ENCODE measurements at regions not wholly inside any gene's neighbourhood (a gene's known extent, or its start where the extent isn't known, plus 50 kb on each side); places are given as distances from the start of the nearest gene placed in this dataset.
A peak's percentile ranks its signal among the peaks of the same experiment; 100 is the strongest.

DNA sequence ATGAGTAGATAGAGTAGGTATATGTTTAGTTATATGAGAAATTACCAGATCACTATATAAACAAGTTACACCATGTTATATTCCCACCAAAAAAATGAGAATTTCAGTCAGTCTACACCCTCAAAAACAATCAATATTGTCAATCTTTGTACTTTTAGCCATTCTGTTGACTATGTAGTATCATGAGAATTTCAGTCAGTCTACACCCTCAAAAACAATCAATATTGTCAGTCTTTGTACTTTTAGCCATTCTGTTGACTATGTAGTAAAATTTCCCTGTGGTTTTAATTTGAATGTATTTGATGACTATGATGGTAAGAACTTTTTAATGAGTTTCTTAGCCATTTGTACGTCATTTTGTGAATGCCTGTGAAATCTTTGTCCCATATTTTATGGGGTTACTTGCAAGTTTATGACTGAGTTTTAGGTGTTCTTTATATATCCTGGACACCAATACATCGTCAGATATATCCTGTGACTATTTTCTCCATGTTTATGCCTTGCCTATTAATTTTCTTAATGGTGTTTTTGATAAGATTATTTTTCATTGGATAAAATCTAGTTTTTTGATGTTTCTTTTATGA lies 528.4 kb upstream of the SPHKAP start:
- no peak for DNase-seq (ENCODE audit: low read depth, low spot score)

DNA sequence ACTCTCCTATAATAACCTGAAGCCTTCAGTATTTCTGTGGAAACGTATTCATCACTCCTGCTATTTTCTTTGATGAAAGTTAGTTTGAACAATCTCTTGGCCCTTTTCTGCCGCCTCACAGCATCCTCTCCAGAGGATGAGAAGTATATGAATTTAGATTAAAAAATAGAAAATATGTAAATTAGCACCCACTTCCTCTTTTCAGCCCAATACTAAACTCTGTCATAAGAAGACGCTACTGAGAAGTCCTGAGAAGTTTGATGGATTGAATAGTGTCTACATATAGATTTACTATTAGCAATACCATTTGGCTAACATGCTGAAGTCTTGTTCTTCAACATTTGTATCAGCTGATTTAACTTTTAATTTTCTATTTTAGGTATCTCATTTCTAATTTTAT lies 526.4 kb upstream of the SPHKAP start:
- DNase-seq (ENCODE audit: low read depth, low spot score), result no peak

DNA sequence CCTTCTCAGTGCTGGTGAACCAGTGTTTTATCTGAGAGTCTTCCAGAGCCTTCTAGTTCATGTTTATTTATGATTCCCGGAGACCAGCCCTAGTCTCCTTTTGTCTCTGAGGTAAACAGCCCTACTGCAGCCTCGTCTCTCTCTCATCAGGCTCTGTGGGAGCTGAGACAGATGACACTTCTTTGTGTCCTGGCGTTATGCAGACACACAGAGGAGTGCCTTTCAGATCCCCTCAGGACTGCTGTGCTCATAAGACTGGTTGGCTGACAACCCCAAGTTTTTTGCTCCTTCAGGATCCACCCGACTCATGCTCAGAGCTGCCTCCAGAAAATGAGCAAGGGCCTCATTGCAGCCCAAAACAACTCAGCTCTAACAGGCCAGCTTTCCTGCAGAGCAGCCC lies 523.8 kb upstream of the SPHKAP start:
- peak; percentile 11 for DNase-seq (ENCODE audit: low read depth, low spot score)

DNA sequence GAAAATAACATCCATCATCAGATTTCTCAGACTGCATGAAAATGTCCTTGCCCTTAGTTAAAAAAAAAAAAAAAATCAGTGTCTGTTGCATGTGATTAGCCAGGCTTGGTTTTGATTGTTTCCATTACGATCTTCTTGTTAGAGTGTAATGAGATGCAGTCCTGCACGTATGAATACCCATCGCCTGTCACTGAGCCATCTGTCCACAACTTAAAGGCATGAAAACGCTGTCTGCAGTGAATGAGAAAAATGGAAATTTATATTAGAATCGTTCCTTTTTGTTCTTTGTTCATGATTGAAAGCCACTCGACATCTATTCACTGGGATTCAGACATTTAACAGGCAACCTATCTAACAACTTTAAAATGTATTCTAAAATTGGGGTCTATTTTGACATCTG lies 521.7 kb upstream of the SPHKAP start:
- DNase-seq (ENCODE audit: low read depth, low spot score), result no peak

DNA sequence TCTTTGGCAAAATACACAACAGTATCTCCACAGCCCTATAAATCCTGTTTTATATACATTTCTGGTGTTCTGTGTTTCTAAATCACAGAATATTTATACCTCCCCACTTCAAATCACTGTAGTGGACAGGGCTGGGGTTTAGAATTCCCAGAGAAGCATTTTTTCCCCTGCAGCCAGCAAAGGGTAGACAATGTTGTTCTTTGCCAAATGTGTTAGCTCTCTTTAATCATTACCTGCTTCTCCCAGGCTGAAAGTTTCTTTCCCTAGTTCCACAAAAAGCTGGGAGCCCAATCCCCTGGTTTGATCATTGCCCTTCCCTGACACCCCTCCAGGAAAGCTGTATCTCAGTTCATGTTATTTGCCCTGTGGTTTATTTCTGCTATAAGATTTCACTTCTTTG lies 520.0 kb upstream of the SPHKAP start:
- DNase-seq (ENCODE audit: low read depth, low spot score), result no peak

DNA sequence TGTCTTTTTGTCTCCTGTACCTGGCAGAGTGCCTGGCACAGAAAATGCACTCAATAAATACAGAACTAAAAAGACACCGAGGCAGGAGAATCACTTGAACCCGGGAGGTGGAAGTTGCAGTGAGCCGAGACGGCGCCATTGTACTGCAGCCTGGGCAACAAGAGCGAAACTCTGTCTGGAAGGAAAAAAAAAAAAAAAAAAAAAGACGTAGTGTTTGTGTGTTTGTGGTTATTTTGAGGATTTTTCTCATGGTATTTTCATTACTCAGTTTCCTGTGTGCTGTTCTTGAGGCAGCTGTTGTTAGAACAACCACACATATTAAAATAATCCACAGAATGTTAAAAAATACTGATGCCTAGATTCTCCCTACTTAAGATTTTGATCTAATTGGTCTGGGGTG lies 519.2 kb upstream of the SPHKAP start:
- no peak for DNase-seq (ENCODE audit: low read depth, low spot score)

DNA sequence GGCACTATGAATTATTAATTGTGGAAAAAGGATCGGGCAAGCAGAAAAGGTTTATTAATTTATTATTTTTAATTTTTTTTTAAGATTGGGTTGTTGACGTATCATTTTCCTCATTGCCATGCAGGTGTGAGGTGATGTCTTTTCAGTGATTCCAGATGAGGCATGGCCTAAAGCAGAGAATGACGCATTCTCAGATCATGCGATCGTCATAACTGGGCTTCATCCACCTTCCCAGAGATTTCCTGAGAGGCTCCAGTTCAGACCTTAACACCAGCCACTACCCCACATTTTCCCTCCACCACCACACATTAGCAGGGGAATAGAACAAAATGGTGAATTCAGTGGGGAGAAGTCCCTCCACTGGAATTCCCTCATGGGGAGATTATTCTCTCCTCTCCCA lies 518.4 kb upstream of the SPHKAP start:
- DNase-seq (ENCODE audit: low read depth, low spot score), result no peak

DNA sequence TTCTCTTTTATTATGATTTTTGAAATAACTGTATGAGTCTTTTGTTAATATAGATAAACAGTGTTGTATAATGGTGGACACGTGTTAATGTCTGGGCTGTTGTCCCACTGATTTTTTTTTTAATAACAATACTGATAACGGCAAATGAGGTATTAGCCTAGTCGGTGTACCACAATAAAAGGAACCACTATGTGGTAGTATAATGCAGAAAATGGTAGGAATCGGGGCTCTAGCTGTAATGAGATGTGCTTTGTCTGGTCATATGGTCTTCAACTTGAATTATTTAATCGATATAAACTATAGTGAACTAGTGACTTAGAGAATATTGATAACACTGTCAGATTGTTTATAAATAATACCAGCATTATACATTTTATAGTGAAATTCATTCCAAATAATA lies 517.9 kb upstream of the SPHKAP start:
- DNase-seq (ENCODE audit: low read depth, low spot score), result no peak

DNA sequence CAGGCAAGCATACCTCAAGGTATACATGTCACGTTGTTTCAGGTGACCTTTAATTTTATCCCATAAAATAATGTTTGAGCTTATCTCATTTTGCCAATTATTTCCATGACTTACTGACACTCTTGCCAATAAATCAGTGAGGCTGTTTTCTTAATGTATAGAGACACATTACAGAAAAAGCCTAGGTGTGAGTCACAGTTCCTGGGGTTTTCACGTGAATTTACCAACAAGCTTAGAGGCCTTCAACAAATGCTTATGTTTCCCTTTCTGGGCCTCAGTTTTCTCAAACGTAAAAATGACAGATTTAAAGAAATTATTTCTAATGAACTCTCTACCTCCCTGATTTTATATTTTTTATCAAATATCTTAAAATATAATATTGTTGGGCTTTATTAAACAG lies 517.5 kb upstream of the SPHKAP start:
- DNase-seq (ENCODE audit: low read depth, low spot score), result no peak

DNA sequence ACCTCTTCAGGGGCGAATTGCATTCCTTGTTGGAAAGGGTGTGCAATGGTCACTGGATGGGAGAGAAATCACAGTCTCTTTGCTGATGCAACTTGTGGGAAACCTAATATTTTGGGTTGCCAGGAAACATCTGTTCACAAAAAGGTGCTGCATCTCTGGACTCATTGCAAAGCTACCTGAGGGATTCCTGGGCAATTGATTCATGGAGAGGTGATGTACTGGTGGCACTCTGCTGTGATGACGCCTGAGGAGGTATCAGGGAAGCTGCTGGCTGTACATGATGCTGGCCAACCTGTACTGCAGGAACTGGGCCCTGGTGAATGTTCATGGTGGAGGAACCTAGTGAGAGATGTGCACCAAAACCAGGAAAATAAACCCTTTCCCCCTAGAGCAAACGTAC lies 516.0 kb upstream of the SPHKAP start:
- no peak for DNase-seq (ENCODE audit: low read depth, low spot score)

DNA sequence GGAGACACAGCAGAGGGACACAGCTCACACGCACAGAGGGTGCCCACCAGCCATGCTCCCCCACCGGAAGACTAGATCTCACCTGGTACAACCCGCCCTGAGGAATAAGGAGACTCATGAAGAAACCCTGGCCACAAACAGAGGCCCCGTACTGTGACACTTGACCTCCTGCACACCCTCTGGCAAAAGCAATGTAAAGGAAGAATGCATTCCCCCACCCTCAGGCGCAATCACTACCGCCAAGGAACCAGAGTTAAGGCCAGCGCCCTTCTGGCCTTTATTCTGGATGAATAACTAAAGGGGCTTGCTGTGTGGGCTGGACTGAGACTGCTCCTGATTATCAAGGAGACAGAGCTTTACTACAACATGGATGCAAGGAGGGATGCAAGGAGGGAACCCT lies 509.2 kb upstream of the SPHKAP start:
- peak; percentile 87 for DNase-seq (ENCODE audit: low read depth, low spot score)

DNA sequence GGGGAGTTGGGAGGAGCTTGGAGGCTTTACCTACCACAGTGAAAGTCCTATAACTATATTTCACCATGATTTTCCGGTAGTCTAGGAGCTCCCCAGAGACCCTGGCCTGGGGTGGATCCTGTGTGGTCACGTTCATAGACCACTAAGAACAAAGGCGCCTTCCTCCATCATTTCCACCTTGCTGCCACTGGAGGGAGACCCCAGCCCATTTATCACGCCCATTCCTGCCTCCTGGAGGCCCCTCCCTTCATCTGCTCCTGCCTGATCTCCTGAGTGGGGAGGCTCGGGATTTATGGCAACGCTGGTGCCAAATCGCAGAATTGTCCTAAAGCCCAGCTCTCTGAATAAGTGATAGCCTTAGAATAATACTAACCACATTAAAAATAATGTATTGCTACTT lies 507.6 kb upstream of the SPHKAP start:
- DNase-seq (ENCODE audit: low read depth, low spot score), result peak; percentile 84

DNA sequence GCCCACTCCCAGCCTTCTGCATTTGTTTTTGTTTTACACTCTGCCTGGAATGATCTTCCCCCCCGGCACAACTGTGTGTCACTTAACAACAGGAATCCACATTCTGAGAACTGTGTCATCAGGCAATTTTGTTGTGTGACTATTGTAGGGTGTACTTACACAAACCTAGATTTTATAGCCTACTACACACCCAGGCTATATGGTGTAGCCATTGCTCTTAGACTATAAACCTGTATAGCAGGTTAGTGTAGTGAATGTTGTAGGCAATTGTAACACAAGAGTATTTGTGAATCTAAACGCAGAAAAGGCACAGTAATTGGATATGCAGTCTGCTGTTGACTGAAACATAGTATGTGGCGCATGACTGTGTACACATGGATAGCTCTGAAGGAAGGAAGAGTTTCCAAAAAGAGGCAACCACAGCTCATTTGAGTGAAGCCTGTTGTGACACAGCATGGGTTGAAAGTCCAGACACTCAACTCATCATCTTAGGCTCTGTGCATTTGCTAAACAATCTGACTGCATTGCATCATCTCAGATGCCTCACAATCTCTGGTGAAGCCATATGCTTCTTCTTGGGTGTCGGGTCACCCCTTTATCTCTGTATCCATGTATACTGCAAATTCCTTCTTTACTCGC lies 506.6 kb upstream of the SPHKAP start:
- DNase-seq (ENCODE audit: low read depth, low spot score), result peak; percentile 19

DNA sequence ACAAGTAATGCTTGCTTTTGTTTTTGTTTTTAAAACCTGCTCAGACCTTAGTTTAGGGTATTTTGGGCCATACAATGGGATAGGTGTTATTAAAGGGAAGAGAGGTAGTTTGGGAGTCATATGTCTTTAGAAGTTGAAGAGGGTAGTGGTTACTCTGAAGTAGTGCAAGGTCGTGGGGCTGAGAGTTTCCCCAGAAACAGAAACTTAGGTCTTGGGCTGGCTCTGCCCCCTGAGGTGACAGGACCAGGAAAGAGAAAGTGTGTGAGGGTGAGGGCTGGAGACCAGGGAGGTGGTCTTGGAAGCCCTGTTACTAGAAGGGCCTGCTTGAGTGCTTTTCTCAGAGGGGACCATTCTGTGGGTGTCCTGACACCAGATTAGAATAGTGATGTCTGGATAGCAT lies 500.5 kb upstream of the SPHKAP start:
- DNase-seq (ENCODE audit: low read depth, low spot score), result no peak

DNA sequence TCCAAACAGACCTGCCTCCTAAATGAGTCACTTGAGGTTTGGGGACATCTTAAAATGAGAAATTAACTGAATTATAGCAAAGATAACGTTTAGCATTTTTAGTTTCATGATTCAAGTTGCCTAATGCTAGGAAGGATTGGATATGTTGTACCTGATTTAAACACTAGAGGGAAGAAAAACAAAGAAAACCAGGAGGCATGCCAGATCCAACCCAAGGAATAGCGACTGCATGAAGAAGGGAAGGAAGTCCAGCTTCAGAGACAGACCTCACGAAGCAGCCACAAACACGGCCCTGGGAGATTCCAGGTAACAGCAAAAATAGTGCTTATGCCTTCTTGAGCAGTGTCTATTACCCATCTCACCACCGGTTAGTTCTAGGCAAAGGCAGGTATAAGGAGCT lies 499.9 kb upstream of the SPHKAP start:
- peak; percentile 38 for DNase-seq (ENCODE audit: low read depth, low spot score)

DNA sequence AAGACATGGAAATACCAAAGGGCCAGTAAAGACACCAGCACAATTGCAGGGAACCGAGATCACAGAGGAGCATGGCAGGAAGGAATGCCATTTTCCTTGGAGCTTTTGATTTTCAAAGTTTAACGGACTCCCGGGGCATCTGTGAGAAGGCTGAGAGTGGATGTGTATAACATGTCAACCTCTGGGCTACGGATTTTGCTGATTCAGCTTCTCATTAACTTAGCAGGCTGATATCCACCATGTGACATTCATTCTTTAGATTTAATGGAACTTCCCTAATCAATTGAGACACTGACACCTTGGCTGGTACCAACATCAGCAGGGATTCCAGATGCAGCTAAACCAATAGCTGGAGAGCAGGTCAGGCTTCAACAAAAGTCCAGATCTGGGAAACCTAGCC lies 496.6 kb upstream of the SPHKAP start:
- no peak for DNase-seq (ENCODE audit: low read depth, low spot score)

DNA sequence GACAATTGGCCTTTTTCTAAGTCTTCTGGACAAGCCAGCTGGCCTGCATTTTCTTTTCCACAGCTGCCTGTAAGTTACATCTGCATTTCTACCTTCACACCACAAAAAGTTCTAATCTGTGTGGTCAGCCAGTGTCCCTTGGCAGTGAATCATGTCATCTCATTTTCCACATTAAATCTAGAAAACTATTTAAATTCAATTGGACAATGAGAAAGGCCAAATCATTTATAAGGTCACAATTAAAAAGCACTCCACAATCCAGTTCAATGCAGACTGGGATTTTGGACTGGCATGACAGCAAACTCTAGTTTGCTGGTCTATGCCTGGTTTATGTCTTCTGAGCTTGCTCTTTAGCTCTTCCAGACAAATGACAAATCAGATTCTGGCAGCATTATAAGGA lies 494.2 kb upstream of the SPHKAP start:
- no peak for DNase-seq (ENCODE audit: low read depth, low spot score)

DNA sequence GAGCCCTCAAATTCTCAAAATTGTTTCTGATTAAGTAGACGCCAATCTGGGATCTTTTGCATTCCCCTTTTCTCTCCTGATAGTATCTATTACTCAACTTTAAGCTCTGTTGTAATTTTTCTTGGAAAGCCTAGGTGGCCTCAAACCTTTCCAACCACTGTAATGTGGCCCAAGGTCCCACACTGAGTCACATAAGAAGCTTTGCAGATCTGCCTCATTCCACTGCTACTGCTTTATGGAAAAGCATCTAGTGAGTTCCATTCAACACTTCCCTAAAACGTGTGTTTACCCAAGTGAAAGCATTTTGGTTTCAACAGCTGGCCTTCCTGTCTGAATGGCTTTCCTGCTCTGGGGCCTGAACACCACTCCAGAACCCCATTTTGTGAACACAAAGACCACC lies 493.6 kb upstream of the SPHKAP start:
- no peak for DNase-seq (ENCODE audit: low read depth, low spot score)

DNA sequence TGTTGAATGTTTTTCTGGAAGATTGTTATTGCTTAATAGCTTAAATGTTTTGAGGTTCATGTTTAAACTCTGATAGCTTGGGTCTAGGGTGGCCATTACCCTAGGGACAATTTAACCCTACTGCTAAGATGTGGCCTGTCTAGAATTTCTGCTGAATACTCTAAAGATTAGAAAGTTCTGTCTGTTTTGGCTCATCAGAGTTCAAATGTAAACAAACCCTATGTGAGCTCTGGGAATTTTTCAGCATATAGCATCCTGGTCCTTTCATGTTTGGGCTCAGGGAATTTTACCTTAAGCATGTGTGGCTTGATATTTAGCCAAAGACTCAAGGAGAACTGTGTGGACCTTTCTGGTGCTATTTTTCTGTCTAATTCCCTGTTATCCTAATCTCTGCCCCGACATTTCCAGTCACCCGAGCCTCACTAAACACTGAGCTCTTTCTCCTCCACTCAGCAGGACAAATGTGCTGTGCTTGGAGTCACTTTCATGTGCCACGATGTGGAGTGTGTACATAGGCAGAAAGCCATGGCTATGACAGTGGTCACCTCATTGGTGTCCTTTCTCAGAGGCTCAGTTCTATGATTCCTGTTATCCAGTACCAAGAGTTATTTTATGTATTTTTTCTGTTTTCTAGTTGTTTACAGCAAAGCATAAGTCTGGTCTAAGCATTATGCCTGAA lies 492.5 kb upstream of the SPHKAP start:
- no peak for DNase-seq (ENCODE audit: low read depth, low spot score)

DNA sequence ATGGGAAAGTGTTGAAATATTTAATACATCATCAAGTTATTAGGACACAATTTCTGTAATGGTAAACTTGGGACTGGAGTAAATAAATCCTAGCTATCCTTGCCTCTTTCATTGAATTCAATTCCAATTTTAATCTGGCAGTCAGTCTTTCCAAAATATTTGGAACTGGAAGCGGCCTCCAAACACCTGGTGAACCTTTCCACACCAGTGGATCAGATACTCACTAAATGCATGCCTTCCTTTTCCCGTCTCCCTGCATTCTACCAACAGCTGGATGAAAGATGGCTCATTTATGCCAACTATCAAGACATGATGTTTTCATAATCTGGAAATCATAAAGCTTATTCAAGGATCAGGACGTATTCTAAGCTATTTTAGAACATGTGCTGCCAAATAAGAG lies 488.2 kb upstream of the SPHKAP start:
- DNase-seq (ENCODE audit: low read depth, low spot score), result no peak

DNA sequence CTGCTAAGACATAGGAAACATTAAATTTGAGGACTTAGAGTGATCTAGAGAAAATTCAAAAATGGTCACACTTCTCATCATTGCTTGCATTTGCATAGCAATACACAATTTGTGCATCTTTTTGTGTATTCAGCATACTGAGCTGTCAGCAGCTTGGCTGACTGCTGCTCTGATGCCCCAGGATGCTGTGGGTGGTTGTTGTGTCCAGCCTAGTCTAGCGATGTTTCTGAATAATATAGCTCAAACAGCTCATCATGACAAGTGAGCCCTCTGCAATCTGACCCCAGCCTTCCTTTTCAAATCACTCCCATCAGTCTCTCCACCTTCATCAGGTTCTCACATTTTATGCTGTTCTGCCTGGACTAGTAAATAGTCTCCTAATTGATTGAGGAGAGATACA lies 483.7 kb upstream of the SPHKAP start:
- DNase-seq (ENCODE audit: low read depth, low spot score), result no peak

DNA sequence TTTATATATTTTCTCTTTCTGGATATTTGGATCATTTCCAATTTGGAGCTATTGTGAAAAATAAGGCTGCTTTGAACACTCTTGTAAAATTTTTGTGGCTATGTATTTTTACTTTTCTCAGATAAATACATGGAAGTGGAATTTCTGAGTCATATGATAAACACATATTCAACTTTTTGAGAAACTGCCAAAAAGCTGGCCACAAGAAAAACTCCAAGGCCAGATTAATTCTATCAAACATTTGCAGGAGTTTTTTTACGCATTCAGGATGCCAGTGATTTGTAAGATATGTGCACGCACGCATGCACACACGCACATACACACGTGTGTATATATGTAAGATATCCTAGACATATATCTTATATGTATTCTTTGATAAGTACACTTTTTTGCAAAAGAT lies 477.5 kb upstream of the SPHKAP start:
- DNase-seq (ENCODE audit: low read depth, low spot score), result no peak

DNA sequence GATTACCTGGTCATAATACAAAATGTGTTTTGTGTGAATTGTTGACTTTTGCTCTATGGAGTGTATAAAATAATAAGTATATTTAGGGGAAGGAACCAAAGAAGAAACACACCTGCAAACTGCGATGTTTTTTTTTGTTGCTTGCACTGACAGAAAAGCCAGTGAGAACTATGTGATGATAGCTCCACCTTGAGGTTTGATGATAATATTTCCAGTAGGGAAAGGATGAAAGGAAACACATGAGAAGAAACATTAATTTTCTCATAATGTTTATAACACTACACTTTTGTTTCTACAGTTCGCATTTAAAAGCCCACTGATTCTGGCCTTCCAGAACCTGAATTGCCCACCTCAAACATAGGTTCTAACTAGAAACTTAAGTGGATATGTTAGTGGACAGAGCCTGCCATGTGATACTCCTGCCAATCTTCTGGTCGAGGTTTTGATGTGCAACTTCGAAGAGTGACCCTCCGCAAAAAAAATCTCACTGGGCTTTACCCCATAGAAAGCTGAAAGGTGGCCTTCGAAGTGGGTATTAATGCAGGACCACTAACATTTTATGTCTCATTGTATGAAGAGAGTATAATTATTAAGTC lies 476.4 kb upstream of the SPHKAP start:
- DNase-seq (ENCODE audit: low read depth, low spot score), result peak; percentile 3

Data from ELF-1 (cell line).